Keratinocyte (primary cell): ENCODE measurements at regions not wholly inside any gene's neighbourhood (a gene's known extent, or its start where the extent isn't known, plus 50 kb on each side); places are given as distances from the start of the nearest gene placed in this dataset.
A peak's percentile ranks its signal among the peaks of the same experiment; 100 is the strongest.

Experiments used
- DNase-seq: peaks from one replicate; pipeline ENCODE4 v3.0.0-alpha.2; 2011; ENCODE audit warnings: low read depth, missing footprints, low spot score
- FAIRE-seq: peaks from 2 replicates; lab custom pipeline; 2011; peaks lifted over from hg19 to GRCh38; lab: Jason Lieb, UNC
- H2AFZ ChIP-seq: 2 replicates; pipeline ENCODE4 v1.6.0; 2012; ENCODE audit warnings: low read length, control low read depth, inconsistent platforms; ENCODE audit not compliant: control insufficient read depth
- H3K27ac ChIP-seq: 2 replicates; pipeline ENCODE4 v1.5.1; 2011; ENCODE audit warnings: low read length; ENCODE audit not compliant: control insufficient read depth, insufficient read depth
- H3K27me3 ChIP-seq: 3 replicates; pipeline ENCODE4 v1.6.0; 2011; ENCODE audit warnings: low read length; ENCODE audit not compliant: control insufficient read depth, insufficient read depth; ENCODE audit errors: extremely low read depth
- H3K36me3 ChIP-seq, 2 experiments: 2 replicates in 1 of 2; 3 replicates in 1 of 2; pipeline ENCODE4 v1.5.1; 2011; ENCODE audit warnings: low read length in 2 of 2, mild to moderate bottlenecking in 1 of 2; ENCODE audit not compliant: control insufficient read depth in 2 of 2, insufficient read depth in 2 of 2; ENCODE audit errors: extremely low read depth in 1 of 2
- H3K4me1 ChIP-seq: 3 replicates; pipeline ENCODE4 v1.5.1; 2011; ENCODE audit warnings: low read length; ENCODE audit not compliant: control insufficient read depth, insufficient read depth; ENCODE audit errors: extremely low read depth
- H3K4me2 ChIP-seq: 3 replicates; pipeline ENCODE4 v1.6.0; 2011; ENCODE audit warnings: low read depth, low read length; ENCODE audit not compliant: control insufficient read depth, insufficient read depth; ENCODE audit errors: extremely low read depth
- H3K4me3 ChIP-seq, 3 experiments: fragments of 200-600 bp in 1 of 3; sonication (generic) in 1 of 3; 2 replicates in 2 of 3; 3 replicates in 1 of 3; pipeline ENCODE4 v1.5.1; 2011 to 2016; ENCODE audit warnings: low read length in 3 of 3, mild to moderate bottlenecking in 3 of 3, control low read depth in 2 of 3, inconsistent platforms in 1 of 3, low read depth in 1 of 3, mixed read lengths in 1 of 3, mixed run types in 1 of 3, moderate library complexity in 1 of 3; ENCODE audit not compliant: control insufficient read depth in 2 of 3, insufficient read depth in 2 of 3; ENCODE audit errors: extremely low read depth in 1 of 3
- H3K79me2 ChIP-seq: 2 replicates; pipeline ENCODE4 v1.6.0; 2012; ENCODE audit warnings: low read length; ENCODE audit not compliant: control insufficient read depth, insufficient read depth
- H3K9ac ChIP-seq: 3 replicates; pipeline ENCODE4 v1.6.0; 2011; ENCODE audit warnings: low read length; ENCODE audit not compliant: control insufficient read depth, insufficient read depth; ENCODE audit errors: extremely low read depth
- H3K9me1 ChIP-seq: 3 replicates; pipeline ENCODE4 v1.6.0; 2011; ENCODE audit warnings: low read length; ENCODE audit not compliant: control insufficient read depth, insufficient read depth; ENCODE audit errors: extremely low read depth
- H3K9me3 ChIP-seq: 2 replicates; pipeline ENCODE4 v1.5.1; 2012; ENCODE audit warnings: low read depth, low read length; ENCODE audit not compliant: control insufficient read depth
- H4K20me1 ChIP-seq: 3 replicates; pipeline ENCODE4 v1.6.0; 2011; ENCODE audit warnings: low read length; ENCODE audit not compliant: control insufficient read depth, insufficient read depth; ENCODE audit errors: extremely low read depth
- CTCF ChIP-seq, 3 experiments: IDR thresholded peaks in 1 of 3; conservative IDR thresholded peaks in 1 of 3; optimal IDR thresholded peaks in 1 of 3; 2 replicates in 2 of 3; 3 replicates in 1 of 3; pipeline versions ENCODE3 to v1.5.1; 2011; ENCODE audit warnings: low read length in 3 of 3, mild to moderate bottlenecking in 3 of 3, moderate library complexity in 2 of 3, control low read depth in 1 of 3, inconsistent platforms in 1 of 3; ENCODE audit not compliant: insufficient read depth in 2 of 3; ENCODE audit errors: extremely low read depth in 1 of 3
- EZH2 ChIP-seq: IDR thresholded peaks from one replicate; pipeline ENCODE4 v1.6.1; 2012; ENCODE audit warnings: inconsistent platforms, mild to moderate bottlenecking, low read length, moderate library complexity
- dilution Hi-C: fragments of 300-500 bp; cut with MboI; formaldehyde crosslinking; loops from one replicate; pipeline ENCODE4 v1.7.0; 2020; ENCODE audit warnings: low sequenced_read_pairs; ENCODE audit not compliant: extremely low pct_ligation_motif_present

GRCh38 chr1:81509594-81509993 lies 291.1 kb upstream of the ADGRL2 start:
- Histone ChIP-seq H3K27me3 (no peaks in the 10 kb centered on the region), H3K4me3 (peak overlapping the region in 2 of 3 experiments; percentile 36 to 52), H2AFZ (peak overlapping the region; percentile 96), H3K79me2 (no peaks in the 10 kb centered on the region), H3K4me1 (peaks cover 17% of the 10 kb centered on the region), H3K9me1 (no peaks in the 10 kb centered on the region), H3K36me3 (no peaks in the 10 kb centered on the region), H3K27ac (no peak overlapping the region), H4K20me1 (no peaks in the 10 kb centered on the region), H3K9ac (no peak overlapping the region), H3K4me2 (peak overlapping the region; percentile 88), H3K9me3 (no peaks in the 10 kb centered on the region)
- DNase-seq (peak; percentile 17), FAIRE-seq (peak; percentile 97)
- dilution Hi-C loops: no loop called here
- TF ChIP-seq CTCF (optimal IDR thresholded peaks at IDR 0.05 in 1 of 3, IDR thresholded peaks at IDR 0.05 in 1 of 3, conservative IDR thresholded peaks at IDR 0.05 in 1 of 3; ENCODE audit: extremely low read depth in 1 of 3, insufficient read depth in 2 of 3, low read length in 3 of 3) (no peak), EZH2 (no peak)

GRCh38 chr1:81506699-81507098 lies 294.0 kb upstream of the ADGRL2 start:
- Histone ChIP-seq H3K79me2 (no peaks in the 10 kb centered on the region), H3K4me3 (no peak overlapping the region), H4K20me1 (no peaks in the 10 kb centered on the region), H3K4me1 (peaks cover 17% of the 10 kb centered on the region), H3K9me1 (no peaks in the 10 kb centered on the region), H3K36me3 (no peaks in the 10 kb centered on the region), H2AFZ (no peak overlapping the region), H3K9me3 (no peaks in the 10 kb centered on the region), H3K27me3 (no peaks in the 10 kb centered on the region), H3K4me2 (no peak overlapping the region), H3K9ac (no peak overlapping the region), H3K27ac (no peak overlapping the region)
- dilution Hi-C loops: no loop called here
- DNase-seq: no peak
- no peak for TF ChIP-seq CTCF (optimal IDR thresholded peaks at IDR 0.05 in 1 of 3, IDR thresholded peaks at IDR 0.05 in 1 of 3, conservative IDR thresholded peaks at IDR 0.05 in 1 of 3; ENCODE audit: extremely low read depth in 1 of 3, insufficient read depth in 2 of 3, low read length in 3 of 3)
- TF ChIP-seq EZH2: no peak
- FAIRE-seq: no peak
